ENCODE measurements at regions not wholly inside any gene's neighbourhood (a gene's known extent, or its start where the extent isn't known, plus 50 kb on each side); places are given as distances from the start of the nearest gene placed in this dataset.

- TF ChIP-seq CTCF (IDR thresholded peaks at IDR 0.05 in 2 of 3, conservative IDR thresholded peaks at IDR 0.05 in 1 of 3; ENCODE audit: control insufficient read depth in 2 of 3, extremely low read depth in 1 of 3, insufficient read depth in 1 of 3, low read depth in 3 of 3, low read length in 3 of 3) = no peak
- TF ChIP-seq REST (IDR thresholded peaks at IDR 0.05; ENCODE audit: low read depth, low read length) = no peak
- TF ChIP-seq ZNF622 (IDR thresholded peaks at IDR 0.05) = no peak
- no peak for TF ChIP-seq RCOR1 (conservative IDR thresholded peaks at IDR 0.05; ENCODE audit: low read depth, low read length)
These were observed 363.4 kb upstream of the ATP2B1 start for GRCh38 chr12:90071996-90072395.

Data from GM12878 (cell line).